HUDEP-2 (cell line): ENCODE measurements at regions not wholly inside any gene's neighbourhood (a gene's known extent, or its start where the extent isn't known, plus 50 kb on each side); places are given as distances from the start of the nearest gene placed in this dataset.

Experiments
- DNase-seq, 76 experiments: peaks; one replicate each; lab custom pipeline; 2025; ENCODE audit not compliant: unreplicated experiment in 76 of 76; lab: John Stamatoyannopoulos, UW

- DNase-seq = no peak
Measured at GRCh38 chr4:136946307-136946907, 585.9 kb downstream of the PCDH18 start.

GRCh38 chr4:136939781-136940180 is 592.5 kb downstream of the PCDH18 start:
- DNase-seq = no peak

- DNase-seq = no peak
Measured at GRCh38 chr4:136935871-136936270, 596.4 kb downstream of the PCDH18 start.

GRCh38 chr4:136935305-136935704 is 597.0 kb downstream of the PCDH18 start:
- no peak for DNase-seq

GRCh38 chr4:136934601-136935000 is 597.7 kb downstream of the PCDH18 start:
- no peak for DNase-seq

GRCh38 chr4:136931781-136932180 is 600.5 kb downstream of the PCDH18 start:
- no peak for DNase-seq

- DNase-seq = no peak
Measured at GRCh38 chr4:136928957-136929411, 603.3 kb downstream of the PCDH18 start.

- DNase-seq = peak in 1 of 76 experiments; percentile 0
Measured at GRCh38 chr4:136927172-136927571, 605.1 kb downstream of the PCDH18 start.

- no peak for DNase-seq
Measured at GRCh38 chr4:136925203-136925602, 607.1 kb downstream of the PCDH18 start.

- no peak for DNase-seq
Measured at GRCh38 chr4:136922066-136922465, 610.2 kb downstream of the PCDH18 start.

- no peak for DNase-seq
Measured at GRCh38 chr4:136920092-136920881, 612.0 kb downstream of the PCDH18 start.

- DNase-seq = no peak
Measured at GRCh38 chr4:136918772-136919171, 613.5 kb downstream of the PCDH18 start.

GRCh38 chr4:136917312-136918110 is 614.8 kb downstream of the PCDH18 start:
- no peak for DNase-seq

- no peak for DNase-seq
Measured at GRCh38 chr4:136909626-136910025, 622.7 kb downstream of the PCDH18 start.

- DNase-seq = no peak
Measured at GRCh38 chr4:136908122-136908521, 624.2 kb downstream of the PCDH18 start.

GRCh38 chr4:136900696-136901095 is 631.6 kb downstream of the PCDH18 start:
- no peak for DNase-seq

- no peak for DNase-seq
Measured at GRCh38 chr4:136898590-136899248, 633.6 kb downstream of the PCDH18 start.

- DNase-seq = no peak
Measured at GRCh38 chr4:136893573-136893972, 638.7 kb downstream of the PCDH18 start.

- no peak for DNase-seq
Measured at GRCh38 chr4:136881666-136882065, 650.6 kb downstream of the PCDH18 start.

- no peak for DNase-seq
Measured at GRCh38 chr4:136873555-136873954, 658.7 kb downstream of the PCDH18 start.

GRCh38 chr4:136867465-136867864 is 664.8 kb downstream of the PCDH18 start:
- DNase-seq = no peak
